B cell (primary cell): ENCODE measurements at regions not wholly inside any gene's neighbourhood (a gene's known extent, or its start where the extent isn't known, plus 50 kb on each side); places are given as distances from the start of the nearest gene placed in this dataset.

Experiments
- EZH2 ChIP-seq: IDR thresholded peaks from 2 replicates; pipeline ENCODE4 v1.6.1; 2012; ENCODE audit warnings: borderline replicate concordance, low read depth, mild to moderate bottlenecking, moderate library complexity, low read length; ENCODE audit not compliant: insufficient read depth, poor library complexity, severe bottlenecking
- TF ChIP-seq, protein P1 (sequence below): fragments of 200-600 bp; IDR thresholded peaks from one replicate; pipeline ENCODE4 v1.8.0; 2022; ENCODE audit warnings: antibody characterized with exemption, mild to moderate bottlenecking

DNA sequence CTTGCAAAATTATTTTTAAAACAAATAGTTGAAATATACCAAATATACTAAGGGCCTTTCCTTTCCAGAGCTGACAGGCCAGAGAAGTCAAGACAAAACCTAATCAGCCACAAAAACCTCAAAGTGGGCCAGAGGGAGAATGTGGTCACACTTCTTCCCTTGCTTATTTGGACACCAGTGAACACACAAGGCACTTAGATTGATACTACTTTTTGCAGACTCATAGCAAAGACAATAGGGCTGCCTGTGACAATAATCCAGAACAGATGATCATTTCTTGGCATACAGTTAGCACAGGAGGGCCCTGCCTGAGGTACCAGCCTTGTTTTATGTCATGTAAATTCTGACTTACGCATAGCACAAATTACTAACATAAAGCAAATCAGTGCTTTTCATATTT, 215.7 kb upstream of the NEIL3 start:
- TF ChIP-seq, protein P1, sequence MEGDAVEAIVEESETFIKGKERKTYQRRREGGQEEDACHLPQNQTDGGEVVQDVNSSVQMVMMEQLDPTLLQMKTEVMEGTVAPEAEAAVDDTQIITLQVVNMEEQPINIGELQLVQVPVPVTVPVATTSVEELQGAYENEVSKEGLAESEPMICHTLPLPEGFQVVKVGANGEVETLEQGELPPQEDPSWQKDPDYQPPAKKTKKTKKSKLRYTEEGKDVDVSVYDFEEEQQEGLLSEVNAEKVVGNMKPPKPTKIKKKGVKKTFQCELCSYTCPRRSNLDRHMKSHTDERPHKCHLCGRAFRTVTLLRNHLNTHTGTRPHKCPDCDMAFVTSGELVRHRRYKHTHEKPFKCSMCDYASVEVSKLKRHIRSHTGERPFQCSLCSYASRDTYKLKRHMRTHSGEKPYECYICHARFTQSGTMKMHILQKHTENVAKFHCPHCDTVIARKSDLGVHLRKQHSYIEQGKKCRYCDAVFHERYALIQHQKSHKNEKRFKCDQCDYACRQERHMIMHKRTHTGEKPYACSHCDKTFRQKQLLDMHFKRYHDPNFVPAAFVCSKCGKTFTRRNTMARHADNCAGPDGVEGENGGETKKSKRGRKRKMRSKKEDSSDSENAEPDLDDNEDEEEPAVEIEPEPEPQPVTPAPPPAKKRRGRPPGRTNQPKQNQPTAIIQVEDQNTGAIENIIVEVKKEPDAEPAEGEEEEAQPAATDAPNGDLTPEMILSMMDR = no peak
- TF ChIP-seq EZH2 = no peak
